PC-3 (cell line): ENCODE measurements at regions not wholly inside any gene's neighbourhood (a gene's known extent, or its start where the extent isn't known, plus 50 kb on each side); places are given as distances from the start of the nearest gene placed in this dataset.
"Not testable (repeated sequence)": the region's sequence is repeated elsewhere in the genome, so short reads cannot be mapped to it uniquely, and the experiment has no call there.

Experiments
- ATAC-seq: fragments of 200-7000 bp; cut with Tn5 transposase; 2 replicates; pipeline ENCODE4 v1.9.1; 2020; ENCODE audit warnings: mild to moderate bottlenecking, moderate library complexity
- BruUV-seq: library from RNA; stranded (reverse); fragments of 400-500 nt; replicated peaks from 2 replicates; lab custom pipeline; 2021; lab: Mats Ljungman, UMichigan
- CTCF ChIA-PET: fragments of 300-600 bp; sonication (Branson Sonifier 250); formaldehyde crosslinking; loops from one replicate; lab custom pipeline; 2022; ENCODE audit warnings: antibody characterized with exemption; lab: Charles Lee
- POLR2A ChIA-PET: fragments of 300-600 bp; sonication (Branson Sonifier 250); formaldehyde crosslinking; loops from one replicate; lab custom pipeline; 2022; ENCODE audit warnings: antibody characterized with exemption; ENCODE audit not compliant: unreplicated experiment; lab: Charles Lee
- DNase-seq: peaks from one replicate; pipeline ENCODE4 v3.0.0-alpha.2; 2015
- H2AFZ ChIP-seq: fragments of 300-600 bp; sonication (generic); 2 replicates; pipeline ENCODE4 v1.6.0; 2016; ENCODE audit warnings: antibody characterized with exemption, low read length
- H3F3A ChIP-seq: fragments of 300-600 bp; sonication (generic); one replicate; pipeline ENCODE4 v1.6.0; 2017; ENCODE audit warnings: antibody characterized with exemption, low read length, control low read depth, mild to moderate bottlenecking; ENCODE audit not compliant: unreplicated experiment
- H3K27ac ChIP-seq: fragments of 300-600 bp; sonication (generic); 2 replicates; pipeline ENCODE4 v1.5.1; 2016; ENCODE audit warnings: mild to moderate bottlenecking, low read length
- H3K27me3 ChIP-seq: fragments of 300-600 bp; sonication (generic); 2 replicates; pipeline ENCODE4 v1.6.1; 2016; ENCODE audit warnings: low read length, mixed read lengths
- H3K36me3 ChIP-seq: fragments of 300-600 bp; sonication (generic); 2 replicates; pipeline ENCODE4 v1.6.1; 2016; ENCODE audit warnings: low read depth, mixed run types, low read length, mixed read lengths
- H3K4me1 ChIP-seq: fragments of 300-600 bp; sonication (generic); 2 replicates; pipeline ENCODE4 v1.5.1; 2016; ENCODE audit warnings: low read length; ENCODE audit not compliant: insufficient read depth
- H3K4me2 ChIP-seq: fragments of 300-600 bp; sonication (generic); 2 replicates; pipeline ENCODE4 v1.6.0; 2016; ENCODE audit warnings: low read length
- H3K4me3 ChIP-seq: fragments of 300-600 bp; sonication (generic); 2 replicates; pipeline ENCODE4 v1.5.1; 2016; ENCODE audit warnings: mild to moderate bottlenecking, low read length, mixed read lengths
- H3K79me2 ChIP-seq: fragments of 300-600 bp; sonication (generic); 2 replicates; pipeline ENCODE4 v1.6.1; 2017; ENCODE audit warnings: low read length, mixed read lengths
- H3K9ac ChIP-seq: fragments of 300-600 bp; sonication (generic); 2 replicates; pipeline ENCODE4 v1.6.0; 2016; ENCODE audit warnings: mild to moderate bottlenecking, low read length
- H3K9me2 ChIP-seq: fragments of 300-600 bp; sonication (generic); replicated peaks from 2 replicates; pipeline ENCODE4 v1.6.1; 2016; ENCODE audit warnings: mixed run types, low read length, mixed read lengths
- H3K9me3 ChIP-seq: fragments of 300-600 bp; sonication (generic); 2 replicates; pipeline ENCODE4 v1.6.1; 2016; ENCODE audit warnings: low read length, mixed read lengths
- H4K20me1 ChIP-seq: fragments of 300-600 bp; sonication (generic); 2 replicates; pipeline ENCODE4 v1.6.1; 2016; ENCODE audit warnings: low read length, mixed read lengths
- EZH2 ChIP-seq: fragments of 300-600 bp; sonication (generic); IDR thresholded peaks from one replicate; pipeline ENCODE4 v1.6.1; 2017; ENCODE audit warnings: antibody characterized with exemption, mild to moderate bottlenecking, low read length; ENCODE audit not compliant: unreplicated experiment
- EZH2phosphoT487 ChIP-seq: fragments of 300-600 bp; sonication (generic); IDR thresholded peaks from 2 replicates; pipeline ENCODE4 v1.6.1; 2018; ENCODE audit warnings: mild to moderate bottlenecking, antibody characterized with exemption, low read length, borderline replicate concordance
- intact Hi-C: fragments of 100-400 bp; cut with micrococcal nuclease; formaldehyde crosslinking; loops from 2 replicates; pipeline ENCODE4 v1.9.0; 2023
- TF ChIP-seq, protein P1 (sequence below): fragments of 300-600 bp; sonication (generic); conservative IDR thresholded peaks from 2 replicates; pipeline ENCODE4 v1.5.1; 2017; ENCODE audit warnings: antibody characterized with exemption, low read depth, mild to moderate bottlenecking, low read length

DNA sequence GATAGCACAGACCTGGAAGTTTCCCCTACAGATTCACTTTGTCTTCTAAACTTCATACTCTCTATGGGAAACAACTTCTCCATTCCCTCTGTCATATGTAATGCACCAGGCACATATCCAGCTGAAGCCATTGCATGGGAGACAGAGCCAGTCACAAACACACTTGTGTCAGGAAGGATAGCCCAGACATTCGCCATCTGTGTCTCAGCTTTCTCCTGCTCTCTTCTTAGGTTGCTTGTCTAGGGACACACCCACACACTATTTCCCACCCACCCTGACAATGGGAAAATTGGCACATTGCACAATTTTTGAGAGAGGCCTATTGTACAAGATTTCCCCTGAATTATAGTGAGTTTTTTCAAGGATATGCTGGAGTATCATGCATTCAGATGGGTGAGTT lies 158.4 kb upstream of the MPDZ start:
- H2AFZ ChIP-seq = no peak overlapping the region
- H3K4me2 ChIP-seq = no peak overlapping the region
- BruUV-seq = no TSS peak
- H3K9ac ChIP-seq = no peak overlapping the region
- CTCF ChIA-PET = no interaction called here
- H3K79me2 ChIP-seq = no peaks in the 10 kb centered on the region
- H3K27me3 ChIP-seq = no peaks in the 10 kb centered on the region
- ATAC-seq (no peak), DNase-seq (no peak)
- intact Hi-C loops = no loop called here
- no peak overlapping the region for H3K27ac ChIP-seq
- POLR2A ChIA-PET = no interaction called here
- H3K4me1 ChIP-seq = no peaks in the 10 kb centered on the region
- H3K9me2 ChIP-seq = no peaks in the 10 kb centered on the region
- H3K9me3 ChIP-seq = no peaks in the 10 kb centered on the region
- no peaks in the 10 kb centered on the region for H3K36me3 ChIP-seq
- no peaks in the 10 kb centered on the region for H3F3A ChIP-seq
- no peaks in the 10 kb centered on the region for H4K20me1 ChIP-seq
- TF ChIP-seq EZH2phosphoT487 = no peak
- TF ChIP-seq, protein P1, sequence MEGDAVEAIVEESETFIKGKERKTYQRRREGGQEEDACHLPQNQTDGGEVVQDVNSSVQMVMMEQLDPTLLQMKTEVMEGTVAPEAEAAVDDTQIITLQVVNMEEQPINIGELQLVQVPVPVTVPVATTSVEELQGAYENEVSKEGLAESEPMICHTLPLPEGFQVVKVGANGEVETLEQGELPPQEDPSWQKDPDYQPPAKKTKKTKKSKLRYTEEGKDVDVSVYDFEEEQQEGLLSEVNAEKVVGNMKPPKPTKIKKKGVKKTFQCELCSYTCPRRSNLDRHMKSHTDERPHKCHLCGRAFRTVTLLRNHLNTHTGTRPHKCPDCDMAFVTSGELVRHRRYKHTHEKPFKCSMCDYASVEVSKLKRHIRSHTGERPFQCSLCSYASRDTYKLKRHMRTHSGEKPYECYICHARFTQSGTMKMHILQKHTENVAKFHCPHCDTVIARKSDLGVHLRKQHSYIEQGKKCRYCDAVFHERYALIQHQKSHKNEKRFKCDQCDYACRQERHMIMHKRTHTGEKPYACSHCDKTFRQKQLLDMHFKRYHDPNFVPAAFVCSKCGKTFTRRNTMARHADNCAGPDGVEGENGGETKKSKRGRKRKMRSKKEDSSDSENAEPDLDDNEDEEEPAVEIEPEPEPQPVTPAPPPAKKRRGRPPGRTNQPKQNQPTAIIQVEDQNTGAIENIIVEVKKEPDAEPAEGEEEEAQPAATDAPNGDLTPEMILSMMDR = no peak
- no peak for TF ChIP-seq EZH2
- H3K4me3 ChIP-seq = no peak overlapping the region

DNA sequence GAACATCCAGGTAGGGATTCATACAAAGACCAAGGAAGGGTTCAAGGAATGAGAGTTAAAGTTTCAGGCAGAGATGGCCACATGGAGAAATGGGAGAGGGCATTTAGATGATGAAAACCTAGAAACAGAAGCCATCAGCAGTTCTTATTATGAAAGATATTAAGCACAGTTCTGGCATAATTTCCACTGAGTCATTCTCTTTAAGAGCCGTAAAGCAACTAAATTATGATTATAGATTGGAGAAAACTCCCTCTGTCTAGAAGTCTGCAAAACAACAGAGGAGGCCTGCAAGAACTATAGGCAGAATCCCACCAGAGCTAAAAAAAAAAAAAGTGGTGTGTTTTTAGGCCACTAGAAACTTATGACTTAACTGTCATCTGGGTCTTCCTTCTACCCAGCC lies 157.1 kb upstream of the MPDZ start:
- no peak overlapping the region for H3K4me2 ChIP-seq
- H3K27ac ChIP-seq = no peak overlapping the region
- BruUV-seq = no TSS peak
- no peak for DNase-seq
- no peak overlapping the region for H2AFZ ChIP-seq
- no peak overlapping the region for H3K4me3 ChIP-seq
- ChIA-PET POLR2A (no interaction called here), CTCF (interaction anchor here (0.6 kb wide), 2 partner anchors 718 to 924 kb away, joined by 3 to 5 read pairs; no protein-coding TSS in a partner anchor)
- H3K36me3 ChIP-seq = no peaks in the 10 kb centered on the region
- no peaks in the 10 kb centered on the region for H3K9me2 ChIP-seq
- H3K79me2 ChIP-seq = no peaks in the 10 kb centered on the region
- H3K4me1 ChIP-seq = no peaks in the 10 kb centered on the region
- no peaks in the 10 kb centered on the region for H3F3A ChIP-seq
- TF ChIP-seq EZH2 = no peak
- TF ChIP-seq, protein P1 = no peak
- TF ChIP-seq EZH2phosphoT487 = no peak
- no peaks in the 10 kb centered on the region for H3K27me3 ChIP-seq
- no peak for ATAC-seq
- H3K9me3 ChIP-seq = no peaks in the 10 kb centered on the region
- intact Hi-C loops = no loop called here
- H4K20me1 ChIP-seq = no peaks in the 10 kb centered on the region
- H3K9ac ChIP-seq = no peak overlapping the region

- intact Hi-C loops, BruUV-seq, H3K9ac ChIP-seq, H3F3A ChIP-seq, H2AFZ ChIP-seq, H3K79me2 ChIP-seq, H4K20me1 ChIP-seq, CTCF ChIA-PET, H3K27ac ChIP-seq, H3K36me3 ChIP-seq, H3K4me2 ChIP-seq, H3K4me1 ChIP-seq, H3K4me3 ChIP-seq, H3K27me3 ChIP-seq, POLR2A ChIA-PET, H3K9me3 ChIP-seq, H3K9me2 ChIP-seq, ATAC-seq, DNase-seq: not testable (repeated sequence)
Observed at GRCh38 chr9:13433453-13433852, 154.0 kb upstream of the MPDZ start.
